GM23338 (cell line): ENCODE measurements at regions not wholly inside any gene's neighbourhood (a gene's known extent, or its start where the extent isn't known, plus 50 kb on each side); places are given as distances from the start of the nearest gene placed in this dataset.

Experiments used
- EZH2 ChIP-seq: fragments of 200-600 bp; sonication (generic); IDR thresholded peaks from one replicate; pipeline ENCODE4 v1.8.0; 2017; ENCODE audit warnings: antibody characterized with exemption, mild to moderate bottlenecking, low read depth; ENCODE audit not compliant: unreplicated experiment
- NANOG ChIP-seq: IDR thresholded peaks from 2 replicates; pipeline ENCODE4 v1.6.1; 2016; ENCODE audit warnings: antibody characterized with exemption, borderline replicate concordance
- ZNF114 ChIP-seq: fragments of 250-450 bp; sonication (Bioruptor Pico); IDR thresholded peaks from 2 replicates; pipeline ENCODE4 v1.5.0; 2020; ENCODE audit warnings: mild to moderate bottlenecking, moderate library complexity
- TF ChIP-seq, protein P1 (sequence below), 2 experiments: fragments of 200-600 bp in 1 of 2; sonication (generic) in 1 of 2; conservative IDR thresholded peaks; 2 replicates each; pipeline versions ENCODE4 v1.5.1 to v1.6.1; 2016 to 2017; ENCODE audit warnings: antibody characterized with exemption in 2 of 2, low read depth in 2 of 2, mild to moderate bottlenecking in 2 of 2, moderate library complexity in 1 of 2

DNA sequence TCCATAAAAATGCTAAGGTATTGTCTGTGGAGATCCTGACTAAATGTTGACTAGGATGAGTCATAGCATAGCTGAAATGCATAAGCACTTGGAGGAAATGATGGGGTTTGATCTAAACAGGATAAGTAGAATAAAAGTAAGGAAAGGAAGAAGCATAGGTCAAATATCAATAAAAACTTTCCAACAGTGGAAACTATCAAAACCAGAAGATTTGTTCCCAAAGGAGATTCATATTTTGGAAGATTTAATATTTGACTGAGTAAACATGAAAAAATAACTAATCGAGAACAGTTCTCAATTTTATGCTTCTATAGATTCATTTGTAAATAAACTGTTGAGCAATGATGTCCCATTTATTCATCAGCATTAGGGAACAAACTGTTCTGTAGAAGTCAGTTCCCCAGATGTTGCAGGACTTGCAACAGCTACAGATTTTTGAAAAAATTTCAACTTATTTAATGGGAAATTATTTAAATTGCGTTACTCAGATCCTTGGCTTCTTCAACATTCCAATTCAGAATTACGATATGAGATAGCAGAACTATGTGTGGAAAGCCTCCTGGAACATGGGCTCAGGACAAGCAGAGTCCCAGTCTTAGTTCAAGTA lies 133.7 kb upstream of the TBX18 start:
- TF ChIP-seq, protein P1, sequence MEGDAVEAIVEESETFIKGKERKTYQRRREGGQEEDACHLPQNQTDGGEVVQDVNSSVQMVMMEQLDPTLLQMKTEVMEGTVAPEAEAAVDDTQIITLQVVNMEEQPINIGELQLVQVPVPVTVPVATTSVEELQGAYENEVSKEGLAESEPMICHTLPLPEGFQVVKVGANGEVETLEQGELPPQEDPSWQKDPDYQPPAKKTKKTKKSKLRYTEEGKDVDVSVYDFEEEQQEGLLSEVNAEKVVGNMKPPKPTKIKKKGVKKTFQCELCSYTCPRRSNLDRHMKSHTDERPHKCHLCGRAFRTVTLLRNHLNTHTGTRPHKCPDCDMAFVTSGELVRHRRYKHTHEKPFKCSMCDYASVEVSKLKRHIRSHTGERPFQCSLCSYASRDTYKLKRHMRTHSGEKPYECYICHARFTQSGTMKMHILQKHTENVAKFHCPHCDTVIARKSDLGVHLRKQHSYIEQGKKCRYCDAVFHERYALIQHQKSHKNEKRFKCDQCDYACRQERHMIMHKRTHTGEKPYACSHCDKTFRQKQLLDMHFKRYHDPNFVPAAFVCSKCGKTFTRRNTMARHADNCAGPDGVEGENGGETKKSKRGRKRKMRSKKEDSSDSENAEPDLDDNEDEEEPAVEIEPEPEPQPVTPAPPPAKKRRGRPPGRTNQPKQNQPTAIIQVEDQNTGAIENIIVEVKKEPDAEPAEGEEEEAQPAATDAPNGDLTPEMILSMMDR (conservative IDR thresholded peaks at IDR 0.05; ENCODE audit: low read depth in 2 of 2), result no peak
- TF ChIP-seq EZH2, result no peak
- no peak for TF ChIP-seq NANOG
- TF ChIP-seq ZNF114 (CRISPR knock-in tag), result no peak
